GM23338 (cell line): ENCODE measurements at regions not wholly inside any gene's neighbourhood (a gene's known extent, or its start where the extent isn't known, plus 50 kb on each side); places are given as distances from the start of the nearest gene placed in this dataset.

Experiments
- ATAC-seq: fragments of 200-7000 bp; cut with Tn5 transposase; 3 replicates; pipeline ENCODE4 v1.9.1; 2020
- DNase-seq: peaks from one replicate; pipeline ENCODE4 v3.0.0-alpha.2; 2015; ENCODE audit warnings: low spot score
- H2AFZ ChIP-seq: fragments of 200-600 bp; sonication (generic); 2 replicates; pipeline ENCODE4 v1.8.0; 2016; ENCODE audit warnings: antibody characterized with exemption, mild to moderate bottlenecking, moderate library complexity
- H3F3A ChIP-seq: fragments of 200-600 bp; sonication (generic); replicated peaks from 2 replicates; pipeline ENCODE4 v1.8.0; 2017; ENCODE audit warnings: antibody characterized with exemption, mixed run types, low read depth
- H3K27ac ChIP-seq: fragments of 200-600 bp; sonication (generic); 2 replicates; pipeline ENCODE4 v1.6.1; 2016; ENCODE audit warnings: low read depth
- H3K27me3 ChIP-seq: fragments of 200-600 bp; sonication (generic); 2 replicates; pipeline ENCODE4 v1.8.0; 2016; ENCODE audit warnings: mild to moderate bottlenecking, mixed run types, moderate library complexity; ENCODE audit not compliant: insufficient read depth
- H3K36me3 ChIP-seq: fragments of 200-600 bp; sonication (generic); 2 replicates; pipeline ENCODE4 v1.8.0; 2016; ENCODE audit warnings: mild to moderate bottlenecking; ENCODE audit not compliant: insufficient read depth
- H3K4me1 ChIP-seq: fragments of 200-600 bp; sonication (generic); 2 replicates; pipeline ENCODE4 v1.8.0; 2016; ENCODE audit warnings: mild to moderate bottlenecking, moderate library complexity; ENCODE audit not compliant: insufficient read depth
- H3K4me2 ChIP-seq: fragments of 200-600 bp; sonication (generic); 2 replicates; pipeline ENCODE4 v1.7.1; 2017; ENCODE audit warnings: mixed run types
- H3K4me3 ChIP-seq: fragments of 200-600 bp; sonication (generic); 2 replicates; pipeline ENCODE4 v1.6.1; 2016; ENCODE audit warnings: mixed run types
- H3K79me2 ChIP-seq: fragments of 200-600 bp; sonication (generic); replicated peaks from 2 replicates; pipeline ENCODE4 v1.8.0; 2017; ENCODE audit warnings: mild to moderate bottlenecking; ENCODE audit not compliant: insufficient read depth
- H3K9me2 ChIP-seq: fragments of 200-600 bp; sonication (generic); 2 replicates; pipeline ENCODE4 v1.8.0; 2017; ENCODE audit not compliant: insufficient read depth
- H4K20me1 ChIP-seq: fragments of 200-600 bp; sonication (generic); replicated peaks from 2 replicates; pipeline ENCODE4 v1.8.0; 2017; ENCODE audit warnings: mild to moderate bottlenecking; ENCODE audit not compliant: insufficient read depth
- H3K27ac Mint-ChIP-seq: 2 replicates; pipeline ENCODE4 v1.8.0; 2020; ENCODE audit warnings: inconsistent platforms, mild to moderate bottlenecking, moderate library complexity, mixed read lengths
- H3K27me3 Mint-ChIP-seq: 3 replicates; pipeline ENCODE4 v1.8.0; 2022; ENCODE audit warnings: low read depth, mild to moderate bottlenecking, moderate library complexity, mixed read lengths, inconsistent platforms; ENCODE audit not compliant: insufficient read depth, poor library complexity
- H3K36me3 Mint-ChIP-seq: 3 replicates; pipeline ENCODE4 v1.8.0; 2021; ENCODE audit warnings: low read depth, mild to moderate bottlenecking, inconsistent platforms, moderate library complexity, mixed read lengths
- H3K4me1 Mint-ChIP-seq: 3 replicates; pipeline ENCODE4 v1.8.0; 2020; ENCODE audit warnings: mild to moderate bottlenecking, inconsistent platforms, mixed read lengths
- H3K4me3 Mint-ChIP-seq: 3 replicates; pipeline ENCODE4 v1.8.0; 2021; ENCODE audit warnings: moderate library complexity, mild to moderate bottlenecking, inconsistent platforms, mixed read lengths
- H3K9me3 Mint-ChIP-seq: 3 replicates; pipeline ENCODE4 v1.8.0; 2020; ENCODE audit warnings: moderate library complexity, mild to moderate bottlenecking, inconsistent platforms, mixed read lengths
- CREB1 ChIP-seq: fragments of 250-450 bp; sonication (Bioruptor Pico); IDR thresholded peaks from 2 replicates; pipeline ENCODE4 v1.5.0; 2020; ENCODE audit warnings: low read depth, mild to moderate bottlenecking, moderate library complexity
- EZH2 ChIP-seq: fragments of 200-600 bp; sonication (generic); IDR thresholded peaks from one replicate; pipeline ENCODE4 v1.8.0; 2017; ENCODE audit warnings: antibody characterized with exemption, mild to moderate bottlenecking, low read depth; ENCODE audit not compliant: unreplicated experiment
- JUNB ChIP-seq: IDR thresholded peaks from one replicate; pipeline ENCODE4 v1.6.1; 2016; ENCODE audit warnings: antibody characterized with exemption; ENCODE audit not compliant: unreplicated experiment
- ZNF114 ChIP-seq: fragments of 250-450 bp; sonication (Bioruptor Pico); IDR thresholded peaks from 2 replicates; pipeline ENCODE4 v1.5.0; 2020; ENCODE audit warnings: mild to moderate bottlenecking, moderate library complexity
- TF ChIP-seq, protein P1 (sequence below): fragments of 250-450 bp; sonication (Bioruptor Pico); IDR thresholded peaks from 2 replicates; pipeline ENCODE4 v1.5.0; 2020; ENCODE audit warnings: mild to moderate bottlenecking, moderate library complexity
- TF ChIP-seq, protein P2 (sequence below), 2 experiments: fragments of 200-600 bp in 1 of 2; sonication (generic) in 1 of 2; conservative IDR thresholded peaks; 2 replicates each; pipeline versions ENCODE4 v1.5.1 to v1.6.1; 2016 to 2017; ENCODE audit warnings: antibody characterized with exemption in 2 of 2, low read depth in 2 of 2, mild to moderate bottlenecking in 2 of 2, moderate library complexity in 1 of 2
- TF ChIP-seq, protein P3 (sequence below): IDR thresholded peaks from one replicate; pipeline ENCODE4 v1.6.1; 2018; ENCODE audit warnings: antibody characterized with exemption; ENCODE audit not compliant: unreplicated experiment

DNA sequence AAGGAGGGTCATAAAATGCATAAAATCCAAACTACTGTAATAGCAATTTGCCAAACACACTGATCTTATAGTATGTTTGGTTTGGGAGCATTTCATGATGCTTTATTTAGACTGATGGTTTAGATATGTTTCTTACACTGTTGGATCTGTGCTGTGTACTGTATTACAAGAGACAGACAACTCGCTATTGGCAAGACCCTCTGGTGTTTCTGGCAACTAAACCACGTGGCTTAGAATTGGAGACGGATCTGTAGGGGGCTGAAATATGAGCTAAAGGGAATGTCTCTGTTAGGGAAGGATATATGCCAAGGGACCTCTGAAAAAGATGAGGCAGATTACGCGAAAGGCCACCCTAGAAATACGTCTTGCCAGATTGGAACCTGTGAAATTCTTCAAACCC lies 208.7 kb downstream of the BARX2 start:
- no peaks in the 10 kb centered on the region for H4K20me1 ChIP-seq

DNA sequence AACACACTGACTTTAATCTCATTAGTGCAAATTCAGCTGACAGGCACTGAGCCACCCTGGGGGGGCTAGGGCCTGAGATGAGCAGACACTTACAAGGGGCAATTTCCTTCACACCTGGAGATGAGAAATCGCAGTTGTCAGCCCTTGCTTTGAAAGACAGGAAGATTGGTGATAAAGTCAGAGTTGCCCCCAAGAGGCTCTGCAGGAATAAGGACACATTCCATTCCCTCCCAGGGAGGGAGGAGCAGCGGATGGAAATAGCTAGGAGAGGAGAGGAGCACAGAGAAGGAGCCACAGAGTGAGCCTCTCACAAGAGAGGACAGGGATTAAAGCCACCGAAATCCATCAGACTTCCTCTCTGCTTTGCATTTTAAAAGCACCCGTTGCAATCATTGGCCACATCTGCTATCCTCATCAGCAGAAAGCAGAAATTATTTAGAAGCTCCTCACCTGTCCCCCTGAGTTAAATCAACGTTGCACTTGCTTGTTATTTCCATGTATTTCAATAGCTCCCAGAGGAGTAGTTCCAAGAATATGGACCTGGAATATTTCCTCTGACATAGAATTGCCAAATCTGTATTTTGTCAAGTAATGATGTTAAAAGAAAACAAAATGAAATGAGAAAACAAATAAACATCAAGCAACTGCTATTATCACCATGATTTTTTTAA lies 213.7 kb downstream of the BARX2 start:
- H3K27ac Mint-ChIP-seq: no peak overlapping the region
- no peaks in the 10 kb centered on the region for H4K20me1 ChIP-seq
- DNase-seq: peak; percentile 61
- TF ChIP-seq, protein P1, sequence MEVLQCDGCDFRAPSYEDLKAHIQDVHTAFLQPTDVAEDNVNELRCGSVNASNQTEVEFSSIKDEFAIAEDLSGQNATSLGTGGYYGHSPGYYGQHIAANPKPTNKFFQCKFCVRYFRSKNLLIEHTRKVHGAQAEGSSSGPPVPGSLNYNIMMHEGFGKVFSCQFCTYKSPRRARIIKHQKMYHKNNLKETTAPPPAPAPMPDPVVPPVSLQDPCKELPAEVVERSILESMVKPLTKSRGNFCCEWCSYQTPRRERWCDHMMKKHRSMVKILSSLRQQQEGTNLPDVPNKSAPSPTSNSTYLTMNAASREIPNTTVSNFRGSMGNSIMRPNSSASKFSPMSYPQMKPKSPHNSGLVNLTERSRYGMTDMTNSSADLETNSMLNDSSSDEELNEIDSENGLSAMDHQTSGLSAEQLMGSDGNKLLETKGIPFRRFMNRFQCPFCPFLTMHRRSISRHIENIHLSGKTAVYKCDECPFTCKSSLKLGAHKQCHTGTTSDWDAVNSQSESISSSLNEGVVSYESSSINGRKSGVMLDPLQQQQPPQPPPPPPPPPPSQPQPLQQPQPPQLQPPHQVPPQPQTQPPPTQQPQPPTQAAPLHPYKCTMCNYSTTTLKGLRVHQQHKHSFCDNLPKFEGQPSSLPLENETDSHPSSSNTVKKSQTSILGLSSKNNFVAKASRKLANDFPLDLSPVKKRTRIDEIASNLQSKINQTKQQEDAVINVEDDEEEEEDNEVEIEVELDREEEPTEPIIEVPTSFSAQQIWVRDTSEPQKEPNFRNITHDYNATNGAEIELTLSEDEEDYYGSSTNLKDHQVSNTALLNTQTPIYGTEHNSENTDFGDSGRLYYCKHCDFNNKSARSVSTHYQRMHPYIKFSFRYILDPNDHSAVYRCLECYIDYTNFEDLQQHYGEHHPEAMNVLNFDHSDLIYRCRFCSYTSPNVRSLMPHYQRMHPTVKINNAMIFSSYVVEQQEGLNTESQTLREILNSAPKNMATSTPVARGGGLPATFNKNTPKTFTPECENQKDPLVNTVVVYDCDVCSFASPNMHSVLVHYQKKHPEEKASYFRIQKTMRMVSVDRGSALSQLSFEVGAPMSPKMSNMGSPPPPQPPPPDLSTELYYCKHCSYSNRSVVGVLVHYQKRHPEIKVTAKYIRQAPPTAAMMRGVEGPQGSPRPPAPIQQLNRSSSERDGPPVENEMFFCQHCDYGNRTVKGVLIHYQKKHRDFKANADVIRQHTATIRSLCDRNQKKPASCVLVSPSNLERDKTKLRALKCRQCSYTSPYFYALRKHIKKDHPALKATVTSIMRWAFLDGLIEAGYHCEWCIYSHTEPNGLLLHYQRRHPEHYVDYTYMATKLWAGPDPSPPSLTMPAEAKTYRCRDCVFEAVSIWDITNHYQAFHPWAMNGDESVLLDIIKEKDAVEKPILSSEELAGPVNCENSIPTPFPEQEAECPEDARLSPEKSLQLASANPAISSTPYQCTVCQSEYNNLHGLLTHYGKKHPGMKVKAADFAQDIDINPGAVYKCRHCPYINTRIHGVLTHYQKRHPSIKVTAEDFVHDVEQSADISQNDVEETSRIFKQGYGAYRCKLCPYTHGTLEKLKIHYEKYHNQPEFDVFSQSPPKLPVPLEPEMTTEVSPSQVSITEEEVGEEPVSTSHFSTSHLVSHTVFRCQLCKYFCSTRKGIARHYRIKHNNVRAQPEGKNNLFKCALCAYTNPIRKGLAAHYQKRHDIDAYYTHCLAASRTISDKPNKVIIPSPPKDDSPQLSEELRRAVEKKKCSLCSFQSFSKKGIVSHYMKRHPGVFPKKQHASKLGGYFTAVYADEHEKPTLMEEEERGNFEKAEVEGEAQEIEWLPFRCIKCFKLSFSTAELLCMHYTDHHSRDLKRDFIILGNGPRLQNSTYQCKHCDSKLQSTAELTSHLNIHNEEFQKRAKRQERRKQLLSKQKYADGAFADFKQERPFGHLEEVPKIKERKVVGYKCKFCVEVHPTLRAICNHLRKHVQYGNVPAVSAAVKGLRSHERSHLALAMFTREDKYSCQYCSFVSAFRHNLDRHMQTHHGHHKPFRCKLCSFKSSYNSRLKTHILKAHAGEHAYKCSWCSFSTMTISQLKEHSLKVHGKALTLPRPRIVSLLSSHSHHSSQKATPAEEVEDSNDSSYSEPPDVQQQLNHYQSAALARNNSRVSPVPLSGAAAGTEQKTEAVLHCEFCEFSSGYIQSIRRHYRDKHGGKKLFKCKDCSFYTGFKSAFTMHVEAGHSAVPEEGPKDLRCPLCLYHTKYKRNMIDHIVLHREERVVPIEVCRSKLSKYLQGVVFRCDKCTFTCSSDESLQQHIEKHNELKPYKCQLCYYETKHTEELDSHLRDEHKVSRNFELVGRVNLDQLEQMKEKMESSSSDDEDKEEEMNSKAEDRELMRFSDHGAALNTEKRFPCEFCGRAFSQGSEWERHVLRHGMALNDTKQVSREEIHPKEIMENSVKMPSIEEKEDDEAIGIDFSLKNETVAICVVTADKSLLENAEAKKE (CRISPR knock-in tag): peak; percentile 82
- TF ChIP-seq, protein P2, sequence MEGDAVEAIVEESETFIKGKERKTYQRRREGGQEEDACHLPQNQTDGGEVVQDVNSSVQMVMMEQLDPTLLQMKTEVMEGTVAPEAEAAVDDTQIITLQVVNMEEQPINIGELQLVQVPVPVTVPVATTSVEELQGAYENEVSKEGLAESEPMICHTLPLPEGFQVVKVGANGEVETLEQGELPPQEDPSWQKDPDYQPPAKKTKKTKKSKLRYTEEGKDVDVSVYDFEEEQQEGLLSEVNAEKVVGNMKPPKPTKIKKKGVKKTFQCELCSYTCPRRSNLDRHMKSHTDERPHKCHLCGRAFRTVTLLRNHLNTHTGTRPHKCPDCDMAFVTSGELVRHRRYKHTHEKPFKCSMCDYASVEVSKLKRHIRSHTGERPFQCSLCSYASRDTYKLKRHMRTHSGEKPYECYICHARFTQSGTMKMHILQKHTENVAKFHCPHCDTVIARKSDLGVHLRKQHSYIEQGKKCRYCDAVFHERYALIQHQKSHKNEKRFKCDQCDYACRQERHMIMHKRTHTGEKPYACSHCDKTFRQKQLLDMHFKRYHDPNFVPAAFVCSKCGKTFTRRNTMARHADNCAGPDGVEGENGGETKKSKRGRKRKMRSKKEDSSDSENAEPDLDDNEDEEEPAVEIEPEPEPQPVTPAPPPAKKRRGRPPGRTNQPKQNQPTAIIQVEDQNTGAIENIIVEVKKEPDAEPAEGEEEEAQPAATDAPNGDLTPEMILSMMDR (conservative IDR thresholded peaks at IDR 0.05; ENCODE audit: low read depth in 2 of 2): 0 out of 4 replicates have a peak, but pooled peaks of 1 of the 2 experiments have one; percentile 8

More for the DNA sequence above, 208.7 kb downstream of the BARX2 start:
- Histone ChIP-seq H3K9me2 (peaks cover 9% of the 10 kb centered on the region; the same call in 1 of the 2 replicates), H3K4me2 (no peak overlapping the region), H3K27ac (no peak overlapping the region), H3K27me3 (no peaks in the 10 kb centered on the region), H3K79me2 (no peaks in the 10 kb centered on the region), H3K4me1 (peaks cover 7% of the 10 kb centered on the region; the same call in 1 of the 2 replicates), H3K4me3 (no peak overlapping the region), H3F3A (no peaks in the 10 kb centered on the region), H3K36me3 (no peaks in the 10 kb centered on the region), H2AFZ (no peak overlapping the region)
- H3K4me3 Mint-ChIP-seq: no peak overlapping the region
- TF ChIP-seq JUNB (no peak), EZH2 (no peak), CREB1 (CRISPR knock-in tag) (no peak), ZNF114 (CRISPR knock-in tag) (no peak)
- TF ChIP-seq, protein P3, sequence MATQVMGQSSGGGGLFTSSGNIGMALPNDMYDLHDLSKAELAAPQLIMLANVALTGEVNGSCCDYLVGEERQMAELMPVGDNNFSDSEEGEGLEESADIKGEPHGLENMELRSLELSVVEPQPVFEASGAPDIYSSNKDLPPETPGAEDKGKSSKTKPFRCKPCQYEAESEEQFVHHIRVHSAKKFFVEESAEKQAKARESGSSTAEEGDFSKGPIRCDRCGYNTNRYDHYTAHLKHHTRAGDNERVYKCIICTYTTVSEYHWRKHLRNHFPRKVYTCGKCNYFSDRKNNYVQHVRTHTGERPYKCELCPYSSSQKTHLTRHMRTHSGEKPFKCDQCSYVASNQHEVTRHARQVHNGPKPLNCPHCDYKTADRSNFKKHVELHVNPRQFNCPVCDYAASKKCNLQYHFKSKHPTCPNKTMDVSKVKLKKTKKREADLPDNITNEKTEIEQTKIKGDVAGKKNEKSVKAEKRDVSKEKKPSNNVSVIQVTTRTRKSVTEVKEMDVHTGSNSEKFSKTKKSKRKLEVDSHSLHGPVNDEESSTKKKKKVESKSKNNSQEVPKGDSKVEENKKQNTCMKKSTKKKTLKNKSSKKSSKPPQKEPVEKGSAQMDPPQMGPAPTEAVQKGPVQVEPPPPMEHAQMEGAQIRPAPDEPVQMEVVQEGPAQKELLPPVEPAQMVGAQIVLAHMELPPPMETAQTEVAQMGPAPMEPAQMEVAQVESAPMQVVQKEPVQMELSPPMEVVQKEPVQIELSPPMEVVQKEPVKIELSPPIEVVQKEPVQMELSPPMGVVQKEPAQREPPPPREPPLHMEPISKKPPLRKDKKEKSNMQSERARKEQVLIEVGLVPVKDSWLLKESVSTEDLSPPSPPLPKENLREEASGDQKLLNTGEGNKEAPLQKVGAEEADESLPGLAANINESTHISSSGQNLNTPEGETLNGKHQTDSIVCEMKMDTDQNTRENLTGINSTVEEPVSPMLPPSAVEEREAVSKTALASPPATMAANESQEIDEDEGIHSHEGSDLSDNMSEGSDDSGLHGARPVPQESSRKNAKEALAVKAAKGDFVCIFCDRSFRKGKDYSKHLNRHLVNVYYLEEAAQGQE: no peak
- DNase-seq: no peak
- H3K36me3 Mint-ChIP-seq: no peaks in the 10 kb centered on the region
- peaks cover 12% of the 10 kb centered on the region; the same call in 2 of the 3 replicates for H3K9me3 Mint-ChIP-seq
- peaks cover 3% of the 10 kb centered on the region; the same call in 1 of the 3 replicates for H3K4me1 Mint-ChIP-seq
- no peak for ATAC-seq
- no peak overlapping the region for H3K27ac Mint-ChIP-seq
- H3K27me3 Mint-ChIP-seq: peaks cover 9% of the 10 kb centered on the region

More for the DNA sequence above, 213.7 kb downstream of the BARX2 start:
- peaks cover 8% of the 10 kb centered on the region for H3K27me3 Mint-ChIP-seq
- no peak overlapping the region for H3K4me3 Mint-ChIP-seq
- no peak overlapping the region for H3K4me3 ChIP-seq
- 0 out of 2 replicates have a peak overlapping the region, but pooled peaks have one; percentile 50 for H3K4me2 ChIP-seq
- no peaks in the 10 kb centered on the region for H3K27me3 ChIP-seq
- H3K36me3 Mint-ChIP-seq: no peaks in the 10 kb centered on the region
- H3K4me1 Mint-ChIP-seq: peaks cover 3% of the 10 kb centered on the region; the same call in 1 of the 3 replicates
- peaks cover 9% of the 10 kb centered on the region; the same call in 1 of the 2 replicates for H3K9me2 ChIP-seq
- ATAC-seq: peak; percentile 91
- H2AFZ ChIP-seq: 0 out of 2 replicates have a peak overlapping the region, but pooled peaks have one; percentile 4
- no peaks in the 10 kb centered on the region for H3F3A ChIP-seq
- no peaks in the 10 kb centered on the region for H3K9me3 Mint-ChIP-seq
- H3K79me2 ChIP-seq: no peaks in the 10 kb centered on the region
- peaks cover 16% of the 10 kb centered on the region; the same call in 1 of the 2 replicates for H3K4me1 ChIP-seq
- no peak overlapping the region for H3K27ac ChIP-seq
- H3K36me3 ChIP-seq: no peaks in the 10 kb centered on the region
